ENCODE measurements at regions not wholly inside any gene's neighbourhood (a gene's known extent, or its start where the extent isn't known, plus 50 kb on each side); places are given as distances from the start of the nearest gene placed in this dataset.

GRCh38 chr1:222461941-222462340 is 86.0 kb downstream of the HHIPL2 start:
- TF ChIP-seq SUZ12 (IDR thresholded peaks at IDR 0.05) (no peak), FOXA1 (IDR thresholded peaks at IDR 0.05) (no peak), SP1 (IDR thresholded peaks at IDR 0.05) (no peak), HDGF (IDR thresholded peaks at IDR 0.05; ENCODE audit: borderline replicate concordance) (no peak), ARNT (IDR thresholded peaks at IDR 0.05) (no peak), L3MBTL2 (conservative IDR thresholded peaks at IDR 0.05) (no peak), CTBP1 (IDR thresholded peaks at IDR 0.05; ENCODE audit: borderline replicate concordance) (no peak)
